GM18867 (cell line): ENCODE measurements at regions not wholly inside any gene's neighbourhood (a gene's known extent, or its start where the extent isn't known, plus 50 kb on each side); places are given as distances from the start of the nearest gene placed in this dataset.

Source experiments
- ATAC-seq: cut with Tn5 transposase; IDR thresholded peaks from one replicate; pipeline ENCODE4 v1.9.1; 2021; ENCODE audit warnings: mild to moderate bottlenecking, moderate library complexity; ENCODE audit not compliant: unreplicated experiment

GRCh38 chr6:151699719-151700118, 107.8 kb upstream of the ESR1 start:
- no peak for ATAC-seq

DNA sequence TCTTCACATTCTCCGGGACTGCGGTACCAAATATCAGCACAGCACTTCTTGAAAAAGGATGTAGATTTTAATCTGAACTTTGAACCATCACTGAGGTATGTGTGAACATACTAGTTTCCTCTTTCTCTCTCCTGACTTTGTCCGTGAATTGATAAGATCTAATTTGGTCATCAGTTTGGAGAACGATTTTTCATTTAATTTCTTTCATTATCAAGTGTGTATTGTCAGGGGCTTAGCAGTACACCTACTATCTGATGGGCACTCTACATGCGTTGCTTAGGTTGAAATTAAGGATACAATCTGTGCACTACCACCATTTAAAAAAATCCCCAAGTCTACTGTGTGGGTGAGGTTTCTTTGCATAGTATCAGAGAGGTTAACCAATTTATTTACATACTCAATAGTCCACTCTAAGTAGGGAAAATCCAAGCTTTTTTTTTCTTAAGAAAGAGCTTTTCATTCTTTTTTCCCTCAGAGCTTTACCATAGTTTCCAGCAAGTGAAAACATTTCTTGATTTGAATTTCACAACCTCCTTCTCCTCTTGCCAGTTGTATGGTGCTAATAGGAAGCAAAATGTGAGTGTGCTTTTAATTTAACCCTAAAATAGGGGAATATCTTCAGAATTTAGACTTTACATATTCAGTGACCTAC, 105.4 kb upstream of the ESR1 start:
- peak; percentile 84 for ATAC-seq

GRCh38 chr6:151702851-151703658, 104.4 kb upstream of the ESR1 start:
- peak; percentile 56 for ATAC-seq

DNA sequence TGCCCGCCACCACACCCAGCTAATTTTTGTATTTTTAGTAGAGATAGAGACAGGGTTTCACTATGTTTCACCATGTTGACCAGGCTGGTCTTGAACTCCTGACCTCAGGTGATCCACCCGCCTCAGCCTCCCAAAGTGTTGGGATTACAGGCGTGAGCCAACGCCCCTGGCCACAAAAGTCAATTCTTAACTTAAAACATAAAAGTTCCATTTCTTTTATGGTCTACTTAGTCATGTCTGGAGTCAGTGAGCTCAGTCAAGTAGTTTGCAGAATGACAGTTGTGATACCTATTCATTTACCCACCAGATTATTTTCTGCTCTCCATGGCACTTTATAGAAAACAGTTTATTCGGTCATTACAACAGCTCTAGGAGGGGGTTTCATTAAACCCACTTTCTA, 103.1 kb upstream of the ESR1 start:
- no peak for ATAC-seq

DNA sequence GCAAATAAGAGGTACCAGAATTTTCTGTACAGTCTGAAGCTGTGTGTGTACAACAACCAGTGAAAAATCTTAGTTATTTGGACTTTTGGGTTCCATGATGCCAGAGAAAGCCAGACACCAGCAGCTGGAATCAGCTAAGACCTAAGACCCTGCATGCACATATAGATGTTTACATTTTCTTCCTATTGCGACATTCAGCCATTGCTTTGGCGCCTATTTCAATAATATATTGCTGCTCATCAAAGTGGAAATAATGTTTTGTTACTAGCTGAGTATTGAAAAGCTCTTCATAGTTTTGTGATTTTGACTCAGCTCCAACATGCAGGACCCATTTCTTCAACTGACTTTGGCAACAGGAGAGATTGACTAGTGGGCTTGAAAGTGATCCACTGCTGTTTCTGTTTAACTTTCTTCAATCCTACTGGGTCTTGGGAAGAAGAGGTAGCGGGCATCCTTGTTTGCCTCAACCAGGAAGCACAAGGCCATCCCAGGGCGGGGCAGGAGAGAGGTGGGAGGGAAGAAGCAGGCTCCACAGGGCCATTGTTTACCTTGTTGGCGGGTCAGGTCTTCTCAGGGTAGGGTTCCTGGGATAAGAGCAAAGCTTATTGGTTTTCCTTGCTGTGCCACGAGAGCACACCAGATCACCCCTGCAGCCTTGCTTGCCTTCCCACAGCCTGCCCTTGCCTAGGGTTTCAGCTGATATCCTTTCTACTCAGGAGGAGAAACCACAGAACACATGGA, 101.3 kb upstream of the ESR1 start:
- ATAC-seq: no peak

- ATAC-seq: no peak
Observed at GRCh38 chr6:151709329-151709728, 98.2 kb upstream of the ESR1 start.

DNA sequence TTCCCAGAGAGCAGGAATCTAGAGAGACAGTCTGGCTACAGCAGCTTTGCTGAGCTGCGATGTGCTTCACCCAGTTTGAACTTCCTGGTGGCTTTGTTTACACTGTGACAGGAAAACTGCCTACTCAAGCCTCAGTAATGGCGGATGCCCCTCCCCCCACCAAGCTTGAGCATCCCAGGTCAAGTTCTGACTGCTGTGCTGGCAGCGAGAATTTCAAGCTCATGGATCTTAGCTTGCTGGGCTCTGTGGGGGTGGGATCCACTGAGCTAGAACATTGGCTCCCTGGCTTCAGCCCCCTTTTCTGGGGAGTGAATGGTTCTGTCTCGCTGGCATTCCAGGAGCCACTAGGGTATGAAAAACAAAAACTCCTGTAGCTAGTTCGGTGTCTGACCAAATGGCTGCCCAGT, 91.0 kb upstream of the ESR1 start:
- no peak for ATAC-seq

GRCh38 chr6:151719070-151719469, 88.4 kb upstream of the ESR1 start:
- ATAC-seq: no peak

DNA sequence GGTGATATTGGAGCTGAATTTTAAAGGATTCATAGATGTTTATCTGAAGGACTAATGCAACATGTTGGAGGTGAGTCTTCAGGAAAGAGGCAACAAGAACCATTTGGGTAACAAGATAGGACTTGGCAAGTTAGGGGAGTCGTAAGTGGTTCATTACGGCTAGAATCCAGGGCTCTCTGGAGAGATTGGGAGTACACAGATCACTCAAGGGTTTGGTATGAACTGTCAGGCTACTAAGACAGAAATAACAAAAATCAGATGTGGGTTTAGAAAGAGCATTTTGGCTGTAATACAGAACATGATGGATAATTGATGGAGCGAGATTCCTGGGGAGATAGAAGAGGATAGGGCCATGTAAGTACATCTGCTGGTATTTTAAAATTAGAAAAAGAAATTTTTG, 86.3 kb upstream of the ESR1 start:
- no peak for ATAC-seq

- no peak for ATAC-seq
Observed at GRCh38 chr6:151721671-151722070, 85.8 kb upstream of the ESR1 start.

DNA sequence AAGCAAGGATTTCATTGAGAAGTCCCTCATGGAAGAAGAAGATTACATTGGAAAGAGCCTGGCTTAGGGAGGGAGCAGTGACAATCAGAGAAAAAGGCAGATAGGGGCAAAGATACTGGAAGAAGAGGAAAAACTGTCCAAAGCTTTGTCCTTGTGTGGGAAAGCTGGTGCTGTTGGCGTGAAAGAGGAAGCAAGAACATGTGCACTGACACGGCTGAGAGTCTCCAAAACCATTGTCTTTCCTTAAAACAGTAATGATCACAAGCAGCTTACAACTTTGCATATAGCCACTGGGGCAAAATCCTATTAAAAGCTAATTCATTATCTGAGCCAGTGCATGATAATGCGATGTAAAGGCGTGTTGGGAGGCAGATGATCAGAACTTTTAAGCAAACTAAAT, 85.1 kb upstream of the ESR1 start:
- no peak for ATAC-seq

DNA sequence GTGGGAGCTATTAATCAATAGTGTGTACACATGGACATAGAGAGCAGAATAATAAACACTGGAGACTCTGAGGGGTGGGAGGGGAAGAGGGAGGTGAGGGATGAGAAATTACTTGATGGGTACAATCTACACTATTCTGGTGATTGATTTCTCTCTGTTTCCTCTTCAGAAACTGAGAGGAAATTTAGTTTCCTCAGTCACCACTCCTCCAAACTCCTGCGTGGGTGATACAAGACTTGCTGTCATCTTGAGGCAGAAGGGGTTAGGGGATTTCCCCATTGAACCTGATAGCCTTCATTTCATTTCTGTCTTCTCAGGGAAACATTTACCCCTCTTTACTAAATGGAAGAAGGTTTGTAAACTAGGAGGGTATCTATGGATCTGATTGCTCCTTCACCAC, 84.3 kb upstream of the ESR1 start:
- peak; percentile 71 for ATAC-seq

- no peak for ATAC-seq
Observed at GRCh38 chr6:151729829-151730495, 77.5 kb upstream of the ESR1 start.

DNA sequence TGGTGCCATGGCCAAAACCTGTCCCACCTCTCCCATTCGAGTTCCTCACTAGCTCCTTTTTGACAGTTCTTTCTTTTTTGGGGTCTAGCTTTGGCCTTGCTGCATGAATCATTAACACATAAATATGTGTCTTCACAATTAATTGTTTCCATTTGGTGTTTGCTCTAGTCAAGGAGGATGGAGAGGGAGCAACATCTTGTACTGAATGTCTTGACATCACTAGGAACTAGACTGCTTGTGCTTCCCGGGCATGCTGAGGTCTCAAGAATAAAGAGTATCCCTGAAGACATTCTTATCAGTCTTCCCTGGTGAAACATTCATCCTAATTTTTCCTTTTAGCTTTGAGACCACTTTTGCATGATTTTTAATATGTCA, 77.0 kb upstream of the ESR1 start:
- no peak for ATAC-seq

GRCh38 chr6:151731313-151731712, 76.2 kb upstream of the ESR1 start:
- no peak for ATAC-seq

DNA sequence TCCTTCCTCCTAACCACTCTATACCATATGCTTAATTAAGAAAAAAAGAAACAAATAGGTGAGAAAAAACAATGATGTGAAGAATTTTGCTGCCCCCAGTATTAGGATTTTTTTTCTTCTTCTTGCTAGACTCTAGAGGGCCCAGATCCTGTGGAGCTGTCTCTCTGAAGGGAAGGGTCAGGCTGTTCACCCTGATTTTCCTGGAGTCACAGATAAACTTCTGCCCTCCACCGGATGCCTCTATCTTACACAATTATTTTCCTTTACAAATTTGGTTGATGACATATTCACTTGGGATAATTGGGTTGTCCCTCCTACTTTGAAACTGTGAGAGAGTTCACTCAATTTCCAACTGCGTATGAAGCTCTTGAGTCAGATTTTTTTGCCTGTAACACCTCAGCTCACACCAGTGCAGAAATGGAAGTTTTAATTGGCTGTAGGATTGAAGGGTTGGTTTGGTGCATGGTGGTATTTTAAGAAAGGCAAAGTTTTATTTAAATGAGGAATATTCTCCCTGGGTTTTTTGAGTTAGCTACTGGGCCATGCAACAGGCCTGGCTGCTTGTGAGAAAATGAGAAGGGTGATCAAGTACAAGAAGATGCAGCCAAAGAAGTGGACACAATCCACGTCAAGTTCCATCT, 73.7 kb upstream of the ESR1 start:
- ATAC-seq: no peak

DNA sequence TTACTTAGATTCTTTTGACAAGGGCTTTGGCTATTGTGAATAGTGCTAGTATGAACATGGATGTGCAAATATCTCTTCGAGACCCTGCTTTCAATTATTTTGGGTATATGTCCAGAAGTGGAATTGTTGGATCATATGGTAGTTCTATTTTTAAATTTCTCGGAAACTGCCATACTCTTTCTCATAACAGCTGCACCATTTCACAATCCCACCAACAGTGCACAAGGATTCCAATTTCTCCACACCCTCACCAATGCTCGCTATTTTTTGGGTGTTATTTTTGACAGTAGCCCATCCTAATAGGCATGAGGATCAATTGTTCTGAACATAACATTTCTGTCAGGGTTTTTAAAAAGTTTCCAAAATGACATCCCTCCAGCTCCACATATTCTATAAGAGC, 69.2 kb upstream of the ESR1 start:
- ATAC-seq: no peak

DNA sequence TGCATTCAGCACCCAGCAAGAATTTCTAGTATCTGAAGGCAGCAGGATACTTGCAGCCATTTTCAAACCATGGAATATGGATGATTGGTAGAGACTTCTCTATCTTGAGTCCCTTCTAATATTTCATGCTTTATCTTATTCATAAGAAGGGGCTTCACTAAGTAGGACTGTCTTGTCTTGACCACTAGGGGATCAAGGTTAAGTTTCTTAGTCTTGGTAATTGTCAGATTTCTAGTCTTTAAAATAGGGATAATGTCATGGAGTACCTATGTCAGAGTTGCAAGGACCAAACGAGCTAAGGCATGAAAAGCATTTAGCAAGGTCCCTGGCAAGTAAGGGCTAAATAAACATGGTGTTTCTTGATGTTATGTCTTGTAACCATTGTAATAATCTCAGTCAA, 68.5 kb upstream of the ESR1 start:
- ATAC-seq: no peak

DNA sequence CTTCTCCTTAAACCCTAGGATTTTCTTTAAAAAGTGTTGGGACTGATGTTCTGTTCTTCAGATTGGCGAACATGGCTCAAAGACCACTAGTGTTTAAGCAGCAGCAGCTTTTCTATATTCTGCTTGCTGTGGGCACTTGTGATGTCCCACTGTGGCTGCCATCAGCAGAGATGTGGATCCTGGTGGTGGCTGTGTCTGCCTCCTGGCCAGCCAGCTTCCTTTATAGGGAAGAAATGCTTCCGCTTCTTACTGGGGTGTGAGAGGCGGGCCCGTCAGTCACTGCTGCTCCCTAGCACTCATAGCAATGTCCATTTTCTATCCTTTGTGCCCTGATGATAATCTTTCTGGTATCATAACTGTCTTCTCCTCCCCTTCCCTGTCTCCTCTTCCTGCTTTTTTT, 66.7 kb upstream of the ESR1 start:
- ATAC-seq: no peak

GRCh38 chr6:151747896-151748295, 59.6 kb upstream of the ESR1 start:
- ATAC-seq: no peak

- no peak for ATAC-seq
Observed at GRCh38 chr6:151749341-151749740, 58.1 kb upstream of the ESR1 start.
